ENCODE measurements at regions not wholly inside any gene's neighbourhood (a gene's known extent, or its start where the extent isn't known, plus 50 kb on each side); places are given as distances from the start of the nearest gene placed in this dataset.
A peak's percentile ranks its signal among the peaks of the same experiment; 100 is the strongest.

DNA sequence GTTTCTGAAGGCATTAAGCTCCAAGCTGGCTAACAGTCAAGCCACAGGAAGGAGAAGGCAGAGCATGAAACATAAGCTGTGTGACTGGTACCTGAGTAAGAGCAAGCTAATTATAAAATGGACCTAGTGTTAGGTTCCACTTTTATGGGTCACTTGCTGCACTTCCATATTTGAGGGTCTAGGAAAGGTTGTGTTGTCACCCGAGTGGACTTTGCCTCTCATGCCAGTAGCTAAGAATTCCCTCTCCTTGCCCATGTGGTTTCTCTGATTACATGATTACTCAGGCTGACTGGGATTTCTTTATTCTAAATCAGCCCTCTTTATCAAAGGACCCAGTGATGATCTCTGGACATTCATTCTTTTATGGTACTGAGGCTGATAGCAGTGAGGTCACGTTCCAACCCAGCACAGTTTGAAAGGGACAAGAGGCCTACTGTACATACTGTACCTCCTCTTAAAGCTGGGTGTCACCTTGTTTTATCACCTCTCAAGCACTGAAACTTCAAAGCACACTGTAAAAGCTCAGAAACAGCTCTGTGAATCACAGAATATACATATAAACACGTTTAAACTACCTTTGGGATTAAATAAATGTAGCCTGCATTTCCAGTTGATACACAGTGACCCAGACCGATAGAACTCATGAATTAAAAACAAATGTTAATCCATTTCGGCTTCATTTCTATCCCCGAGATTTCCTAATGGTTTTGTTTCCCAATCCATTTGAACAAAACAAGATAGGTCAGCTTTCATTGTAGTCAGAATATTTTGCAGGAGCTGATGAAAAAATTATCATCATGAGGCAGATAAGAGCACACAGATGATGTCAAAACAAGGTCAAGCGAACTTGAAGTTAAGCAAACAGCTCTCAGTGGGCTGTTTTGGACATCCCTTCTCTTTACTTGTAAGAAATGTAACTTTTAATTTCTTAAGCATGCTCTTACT lies 96.5 kb downstream of the ALDH8A1 start:
- Histone ChIP-seq H3K4me1 (no peaks in the 10 kb centered on the region), H3K27ac (no peak overlapping the region), H3K36me3 (no peaks in the 10 kb centered on the region), H3K4me3 (no peak overlapping the region), H3K27me3 (no peaks in the 10 kb centered on the region), H3K9me3 (no peaks in the 10 kb centered on the region)
- TF ChIP-seq CTCF (IDR thresholded peaks at IDR 0.05), result no peak
- intact Hi-C loops (cut with DNase I; ENCODE audit: low total_unique reads), result no loop called here
- peak in 1 of 2 donors; percentile 36 for DNase-seq
- 35 to 52% (median 40%) methylated on average over 7 of the region's 7 CpGs for WGBS, 5 donors

- H3K27me3 ChIP-seq, result no peaks in the 10 kb centered on the region
- TF ChIP-seq POLR2AphosphoS5 (IDR thresholded peaks at IDR 0.05) (no peak), EP300 (IDR thresholded peaks at IDR 0.05) (no peak)
- no peak for DNase-seq
- H3K27ac ChIP-seq, result no peak overlapping the region
- intact Hi-C loops (cut with DNase I; ENCODE audit: low total_unique reads), result no loop called here
- H3K4me1 ChIP-seq, result no peaks in the 10 kb centered on the region
- WGBS, 5 donors, result 95 to 97% (median 96%) methylated on average over 6 of the region's 6 CpGs
- H3K36me3 ChIP-seq, result no peaks in the 10 kb centered on the region
- H3K4me3 ChIP-seq, result no peak overlapping the region
- H3K9me3 ChIP-seq, result no peaks in the 10 kb centered on the region
Measured at GRCh38 chr6:134851548-134851947, 98.4 kb downstream of the ALDH8A1 start.

DNA sequence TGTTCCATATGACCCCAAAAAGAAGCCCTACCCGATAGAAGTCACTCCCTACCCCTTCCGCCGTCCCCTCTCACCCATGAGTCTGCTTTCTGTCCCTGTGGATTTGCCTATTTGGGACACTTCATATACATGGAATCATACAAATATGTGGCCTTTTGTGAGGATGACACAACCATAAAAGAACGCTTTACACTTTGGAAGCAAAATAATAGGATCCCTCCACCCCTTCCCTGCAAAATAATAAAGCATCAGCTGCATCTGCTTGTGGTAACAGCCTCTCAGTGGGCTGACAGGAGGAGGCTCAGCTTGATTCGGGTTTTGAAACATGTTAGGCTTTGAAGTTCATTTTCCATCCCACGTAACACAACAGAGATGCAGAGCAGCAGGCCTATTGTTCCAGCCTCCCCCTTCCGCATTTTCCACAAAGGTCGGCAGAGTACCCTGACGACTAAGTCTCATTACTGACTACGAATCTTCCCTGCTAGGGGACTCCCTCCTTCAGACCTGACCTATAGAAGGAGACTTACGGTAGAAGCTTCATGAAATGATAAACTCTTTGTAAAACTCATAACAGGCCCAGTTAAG lies 99.1 kb downstream of the ALDH8A1 start:
- TF ChIP-seq POLR2AphosphoS5 (IDR thresholded peaks at IDR 0.05) (no peak), EP300 (IDR thresholded peaks at IDR 0.05) (no peak), POLR2A (IDR thresholded peaks at IDR 0.05) (no peak), CTCF (IDR thresholded peaks at IDR 0.05) (no peak)
- Histone ChIP-seq H3K36me3 (no peaks in the 10 kb centered on the region), H3K9me3 (no peaks in the 10 kb centered on the region), H3K4me3 (no peak overlapping the region), H3K4me1 (no peaks in the 10 kb centered on the region), H3K27ac (no peak overlapping the region), H3K27me3 (no peaks in the 10 kb centered on the region)
- intact Hi-C loops (cut with DNase I; ENCODE audit: low total_unique reads), result no loop called here
- 82 to 88% (median 86%) methylated on average over 11 of the region's 11 CpGs for WGBS, 5 donors
- no peak for DNase-seq

GRCh38 chr6:134849920-134850447 lies 99.9 kb downstream of the ALDH8A1 start:
- intact Hi-C loops (cut with DNase I; ENCODE audit: low total_unique reads), result no loop called here
- no peak overlapping the region for H3K4me3 ChIP-seq
- H3K27me3 ChIP-seq, result no peaks in the 10 kb centered on the region
- H3K4me1 ChIP-seq, result no peaks in the 10 kb centered on the region
- no peak for DNase-seq
- no peaks in the 10 kb centered on the region for H3K9me3 ChIP-seq
- no peak overlapping the region for H3K27ac ChIP-seq
- H3K36me3 ChIP-seq, result no peaks in the 10 kb centered on the region
- 83 to 92% (median 90%) methylated on average over 2 to 4 of the region's 4 CpGs for WGBS, 5 donors
- TF ChIP-seq CTCF (IDR thresholded peaks at IDR 0.05) (no peak), EP300 (IDR thresholded peaks at IDR 0.05) (no peak), POLR2A (IDR thresholded peaks at IDR 0.05) (no peak), POLR2AphosphoS5 (IDR thresholded peaks at IDR 0.05) (no peak)
